Stimulated activated effector memory CD8-positive, alpha-beta T cell treated with anti-CD3 and anti-CD28 coated beads, Interleukin-12 subunit alpha, Interleukin-12 subunit beta, amount 100 ng/mL, for 72 hours (primary cell): ENCODE measurements at regions not wholly inside any gene's neighbourhood (a gene's known extent, or its start where the extent isn't known, plus 50 kb on each side); places are given as distances from the start of the nearest gene placed in this dataset.
"Not testable (repeated sequence)": the region's sequence is repeated elsewhere in the genome, so short reads cannot be mapped to it uniquely, and the experiment has no call there.

Experiments used
- ATAC-seq: fragments of 150-1000 bp; cut with Tn5 transposase; 2 replicates; pipeline ENCODE4 v1.10.0; 2021
- DNase-seq, 2 donors: peaks; one replicate each; pipeline ENCODE4 v3.0.0; 2021 to 2022; ENCODE audit warnings: low spot score in 2 of 2
- H3K27ac Mint-ChIP-seq: one replicate; pipeline ENCODE4 v1.8.0; 2022; ENCODE audit warnings: mild to moderate bottlenecking, mixed read lengths
- H3K36me3 Mint-ChIP-seq: one replicate; pipeline ENCODE4 v1.8.0; 2022; ENCODE audit warnings: mild to moderate bottlenecking, mixed read lengths
- H3K4me1 Mint-ChIP-seq: one replicate; pipeline ENCODE4 v1.8.0; 2022; ENCODE audit warnings: mixed read lengths
- H3K4me3 Mint-ChIP-seq: one replicate; pipeline ENCODE4 v1.8.0; 2022; ENCODE audit warnings: mild to moderate bottlenecking, mixed read lengths
- H3K9me3 Mint-ChIP-seq: one replicate; pipeline ENCODE4 v1.8.0; 2022; ENCODE audit warnings: mixed read lengths

GRCh38 chrY:21600170-21600569, 65.5 kb downstream of the RBMY1A1 start:
- peaks cover 2% of the 10 kb centered on the region for H3K9me3 Mint-ChIP-seq
- H3K27ac Mint-ChIP-seq: no peak overlapping the region
- DNase-seq: no peak
- H3K4me3 Mint-ChIP-seq: no peak overlapping the region
- no peaks in the 10 kb centered on the region for H3K4me1 Mint-ChIP-seq
- H3K36me3 Mint-ChIP-seq: no peaks in the 10 kb centered on the region
- no peak for ATAC-seq

GRCh38 chrY:21601524-21601923, 66.8 kb downstream of the RBMY1A1 start:
- Mint-ChIP-seq H3K4me1 (no peaks in the 10 kb centered on the region), H3K9me3 (peaks cover 2% of the 10 kb centered on the region), H3K27ac (no peak overlapping the region), H3K4me3 (no peak overlapping the region), H3K36me3 (no peaks in the 10 kb centered on the region)
- ATAC-seq (no peak), DNase-seq (no peak)

GRCh38 chrY:21602590-21602989, 67.9 kb downstream of the RBMY1A1 start:
- H3K4me1 Mint-ChIP-seq: no peaks in the 10 kb centered on the region
- H3K36me3 Mint-ChIP-seq: no peaks in the 10 kb centered on the region
- H3K4me3 Mint-ChIP-seq: no peak overlapping the region
- peaks cover 2% of the 10 kb centered on the region for H3K9me3 Mint-ChIP-seq
- no peak overlapping the region for H3K27ac Mint-ChIP-seq
- DNase-seq (no peak), ATAC-seq (no peak)

GRCh38 chrY:21636137-21636536, 101.5 kb downstream of the RBMY1A1 start:
- DNase-seq (no peak), ATAC-seq (no peak)
- Mint-ChIP-seq H3K4me1 (no peaks in the 10 kb centered on the region), H3K9me3 (peaks cover 11% of the 10 kb centered on the region), H3K27ac (no peak overlapping the region), H3K4me3 (no peak overlapping the region), H3K36me3 (no peaks in the 10 kb centered on the region)

GRCh38 chrY:21650496-21650895, 115.8 kb downstream of the RBMY1A1 start:
- no peak for ATAC-seq
- no peaks in the 10 kb centered on the region for H3K4me1 Mint-ChIP-seq

GRCh38 chrY:21659057-21659456, 124.4 kb downstream of the RBMY1A1 start:
- not testable (repeated sequence) for ATAC-seq, H3K9me3 Mint-ChIP-seq, DNase-seq, H3K4me1 Mint-ChIP-seq, H3K36me3 Mint-ChIP-seq, H3K4me3 Mint-ChIP-seq, H3K27ac Mint-ChIP-seq

More at GRCh38 chrY:21650496-21650895, 115.8 kb downstream of the RBMY1A1 start:
- no peak for DNase-seq
- no peaks in the 10 kb centered on the region for H3K9me3 Mint-ChIP-seq
- H3K36me3 Mint-ChIP-seq: no peaks in the 10 kb centered on the region
- H3K4me3 Mint-ChIP-seq: no peak overlapping the region
- H3K27ac Mint-ChIP-seq: no peak overlapping the region

DNA sequence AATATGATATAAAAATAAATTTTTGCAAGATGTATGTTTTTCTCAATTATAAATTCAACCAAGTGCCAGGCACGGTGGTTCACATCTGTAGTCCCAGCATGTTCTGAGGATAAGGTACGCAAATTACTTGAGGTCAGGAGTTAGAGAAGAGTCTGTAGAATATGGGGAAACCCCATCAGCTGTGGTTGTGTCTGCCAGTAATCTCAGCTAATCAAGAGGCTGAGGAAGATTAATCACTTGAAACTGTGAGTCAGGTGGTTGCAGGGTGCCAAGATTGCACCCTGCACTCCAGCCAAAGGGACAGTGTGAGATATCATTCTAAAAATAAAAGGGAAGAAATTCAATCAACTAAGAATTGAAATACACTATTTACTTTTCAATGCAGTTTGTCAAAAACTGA, 144.9 kb downstream of the RBMY1A1 start:
- DNase-seq, ATAC-seq, H3K36me3 Mint-ChIP-seq: not testable (repeated sequence)

GRCh38 chrY:21686369-21686768, 151.7 kb downstream of the RBMY1A1 start:
- not testable (repeated sequence) for ATAC-seq, H3K4me3 Mint-ChIP-seq, H3K27ac Mint-ChIP-seq, DNase-seq, H3K4me1 Mint-ChIP-seq, H3K36me3 Mint-ChIP-seq, H3K9me3 Mint-ChIP-seq

More for the DNA sequence above, 144.9 kb downstream of the RBMY1A1 start:
- H3K4me3 Mint-ChIP-seq, H3K9me3 Mint-ChIP-seq, H3K4me1 Mint-ChIP-seq, H3K27ac Mint-ChIP-seq: not testable (repeated sequence)

GRCh38 chrY:21701951-21702350, 167.3 kb downstream of the RBMY1A1 start:
- not testable (repeated sequence) for ATAC-seq, H3K9me3 Mint-ChIP-seq, H3K27ac Mint-ChIP-seq, H3K4me3 Mint-ChIP-seq, H3K36me3 Mint-ChIP-seq, H3K4me1 Mint-ChIP-seq, DNase-seq

DNA sequence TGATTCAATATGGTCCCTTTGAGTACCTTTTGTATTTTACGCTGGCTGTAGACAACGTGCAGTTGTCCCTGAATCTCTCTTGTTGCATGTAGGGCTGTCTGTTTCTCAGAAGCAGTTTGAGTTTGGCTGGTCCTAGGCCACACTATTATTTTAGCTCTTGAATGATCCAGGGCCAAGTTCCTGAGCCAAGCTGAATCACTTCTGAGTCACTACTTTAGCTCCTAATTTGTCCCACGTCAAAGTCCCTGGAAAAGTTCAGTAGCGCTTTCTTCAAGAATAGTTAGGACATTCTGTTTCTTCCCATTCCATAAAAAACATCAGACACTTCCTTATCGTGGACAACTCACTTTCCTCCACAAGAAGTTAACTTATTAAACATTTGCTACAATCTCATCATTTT, 168.2 kb downstream of the RBMY1A1 start:
- not testable (repeated sequence) for H3K4me3 Mint-ChIP-seq, H3K4me1 Mint-ChIP-seq, ATAC-seq, H3K27ac Mint-ChIP-seq, H3K36me3 Mint-ChIP-seq, H3K9me3 Mint-ChIP-seq, DNase-seq

DNA sequence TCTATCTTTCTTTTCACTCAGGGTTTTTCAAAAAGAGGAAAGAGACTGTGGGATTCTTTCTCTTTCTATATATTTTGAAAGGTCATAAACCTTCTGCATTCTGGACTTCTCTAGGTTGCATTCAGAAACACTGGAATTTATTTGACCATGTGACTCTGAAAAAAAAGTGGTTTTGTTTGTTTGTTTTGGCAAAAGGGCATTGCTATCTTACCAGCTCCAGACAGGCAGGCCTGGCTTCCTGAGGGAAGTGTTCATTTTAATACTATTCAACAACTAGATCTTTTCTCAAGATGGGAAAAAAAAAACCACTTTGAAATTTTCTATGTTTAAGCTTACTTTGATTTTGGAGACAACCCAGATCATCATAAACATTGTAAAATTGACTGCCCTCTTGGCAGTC, 170.6 kb downstream of the RBMY1A1 start:
- no peaks in the 10 kb centered on the region for H3K9me3 Mint-ChIP-seq
- H3K36me3 Mint-ChIP-seq: no peaks in the 10 kb centered on the region
- H3K4me1 Mint-ChIP-seq: no peaks in the 10 kb centered on the region
- H3K4me3 Mint-ChIP-seq: no peak overlapping the region
- ATAC-seq (no peak), DNase-seq (no peak)
- H3K27ac Mint-ChIP-seq: no peak overlapping the region

- DNase-seq, H3K36me3 Mint-ChIP-seq, H3K4me3 Mint-ChIP-seq, H3K27ac Mint-ChIP-seq, H3K9me3 Mint-ChIP-seq, ATAC-seq, H3K4me1 Mint-ChIP-seq: not testable (repeated sequence)
Measured at GRCh38 chrY:21706611-21707010, 171.9 kb downstream of the RBMY1A1 start.

GRCh38 chrY:21735489-21736060, 158.8 kb downstream of the RBMY1D start:
- H3K4me1 Mint-ChIP-seq, DNase-seq, H3K36me3 Mint-ChIP-seq, H3K9me3 Mint-ChIP-seq, H3K4me3 Mint-ChIP-seq, H3K27ac Mint-ChIP-seq: not testable (repeated sequence)
- peak; percentile 52 for ATAC-seq

GRCh38 chrY:21744998-21745397, 149.3 kb downstream of the RBMY1D start:
- not testable (repeated sequence) for H3K4me1 Mint-ChIP-seq, H3K4me3 Mint-ChIP-seq, ATAC-seq, H3K27ac Mint-ChIP-seq, DNase-seq, H3K36me3 Mint-ChIP-seq, H3K9me3 Mint-ChIP-seq

- not testable (repeated sequence) for H3K36me3 Mint-ChIP-seq, ATAC-seq
Measured at GRCh38 chrY:21760243-21760642, 134.1 kb downstream of the RBMY1D start.

GRCh38 chrY:21767824-21768223, 126.5 kb downstream of the RBMY1D start:
- not testable (repeated sequence) for DNase-seq, H3K27ac Mint-ChIP-seq, H3K9me3 Mint-ChIP-seq, H3K4me1 Mint-ChIP-seq, H3K4me3 Mint-ChIP-seq, H3K36me3 Mint-ChIP-seq
- peak; percentile 58 for ATAC-seq

More at GRCh38 chrY:21760243-21760642, 134.1 kb downstream of the RBMY1D start:
- not testable (repeated sequence) for H3K4me1 Mint-ChIP-seq, DNase-seq, H3K4me3 Mint-ChIP-seq, H3K27ac Mint-ChIP-seq, H3K9me3 Mint-ChIP-seq
